HUDEP-2 (cell line): ENCODE measurements at regions not wholly inside any gene's neighbourhood (a gene's known extent, or its start where the extent isn't known, plus 50 kb on each side); places are given as distances from the start of the nearest gene placed in this dataset.
"Not testable (repeated sequence)": the region's sequence is repeated elsewhere in the genome, so short reads cannot be mapped to it uniquely, and the experiment has no call there.

ENCODE experiments used
- DNase-seq, 76 experiments: peaks; one replicate each; lab custom pipeline; 2025; ENCODE audit not compliant: unreplicated experiment in 76 of 76; lab: John Stamatoyannopoulos, UW

- DNase-seq, result no peak
Measured at GRCh38 chr16:7278636-7279035, 54.0 kb upstream of the RBFOX1 start.

GRCh38 chr16:7272567-7273158 lies 60.0 kb upstream of the RBFOX1 start:
- DNase-seq, result no peak

- DNase-seq, result no peak
Measured at GRCh38 chr16:7271486-7271885, 61.2 kb upstream of the RBFOX1 start.

- DNase-seq, result no peak
Measured at GRCh38 chr16:7270823-7271222, 61.8 kb upstream of the RBFOX1 start.

- no peak for DNase-seq
Measured at GRCh38 chr16:7270006-7270405, 62.6 kb upstream of the RBFOX1 start.

GRCh38 chr16:7268182-7268581 lies 64.5 kb upstream of the RBFOX1 start:
- DNase-seq, result peak in 6 of 76 experiments; percentile 0 to 9 (median 0)

- no peak for DNase-seq
Measured at GRCh38 chr16:7257016-7257415, 75.6 kb upstream of the RBFOX1 start.

- peak in 1 of 76 experiments; percentile 2 for DNase-seq
Measured at GRCh38 chr16:7246578-7246977, 86.1 kb upstream of the RBFOX1 start.

GRCh38 chr16:7239547-7239946 lies 93.1 kb upstream of the RBFOX1 start:
- no peak for DNase-seq

- DNase-seq, result no peak
Measured at GRCh38 chr16:7236824-7237410, 95.7 kb upstream of the RBFOX1 start.

- DNase-seq, result no peak
Measured at GRCh38 chr16:7233975-7234374, 98.7 kb upstream of the RBFOX1 start.

- no peak for DNase-seq
Measured at GRCh38 chr16:7231762-7232161, 100.9 kb upstream of the RBFOX1 start.

GRCh38 chr16:7229433-7230218 lies 103.0 kb upstream of the RBFOX1 start:
- DNase-seq, result not testable (repeated sequence)

- DNase-seq, result no peak
Measured at GRCh38 chr16:7227229-7227721, 105.4 kb upstream of the RBFOX1 start.

- no peak for DNase-seq
Measured at GRCh38 chr16:7221157-7221556, 111.5 kb upstream of the RBFOX1 start.

- DNase-seq, result no peak
Measured at GRCh38 chr16:7218936-7219335, 113.7 kb upstream of the RBFOX1 start.

- DNase-seq, result no peak
Measured at GRCh38 chr16:7217797-7218196, 114.8 kb upstream of the RBFOX1 start.

- no peak for DNase-seq
Measured at GRCh38 chr16:7216719-7217118, 115.9 kb upstream of the RBFOX1 start.

- DNase-seq, result peak in 2 of 76 experiments; percentile 1 to 4
Measured at GRCh38 chr16:7211781-7212180, 120.9 kb upstream of the RBFOX1 start.

GRCh38 chr16:7209598-7209997 lies 123.0 kb upstream of the RBFOX1 start:
- DNase-seq, result no peak

- no peak for DNase-seq
Measured at GRCh38 chr16:7206469-7206868, 126.2 kb upstream of the RBFOX1 start.

GRCh38 chr16:7200320-7200719 lies 132.3 kb upstream of the RBFOX1 start:
- DNase-seq, result no peak
